COLO829 (cell line): ENCODE measurements at regions not wholly inside any gene's neighbourhood (a gene's known extent, or its start where the extent isn't known, plus 50 kb on each side); places are given as distances from the start of the nearest gene placed in this dataset.

ENCODE experiments used
- DNase-seq: peaks from one replicate; pipeline ENCODE4 v3.0.0; 2012; ENCODE audit warnings: low spot score

- no peak for DNase-seq
Measured at GRCh38 chr6:37556881-37557644, 57.4 kb upstream of the CCDC167 start.

- no peak for DNase-seq
Measured at GRCh38 chr6:37555040-37555781, 55.5 kb upstream of the CCDC167 start.

- no peak for DNase-seq
Measured at GRCh38 chr6:37554480-37554819, 54.8 kb upstream of the CCDC167 start.

GRCh38 chr6:37552267-37552666 lies 52.6 kb upstream of the CCDC167 start:
- no peak for DNase-seq

- no peak for DNase-seq
Measured at GRCh38 chr6:37551867-37552266, 52.2 kb upstream of the CCDC167 start.

GRCh38 chr6:37551446-37551845 lies 51.8 kb upstream of the CCDC167 start:
- DNase-seq = no peak

- no peak for DNase-seq
Measured at GRCh38 chr6:37551002-37551401, 51.3 kb upstream of the CCDC167 start.

- DNase-seq = no peak
Measured at GRCh38 chr6:37550191-37550831, 50.6 kb upstream of the CCDC167 start.

- no peak for DNase-seq
Measured at GRCh38 chr6:37549558-37549957, 49.9 kb upstream of the CCDC167 start.
